ENCODE measurements at regions not wholly inside any gene's neighbourhood (a gene's known extent, or its start where the extent isn't known, plus 50 kb on each side); places are given as distances from the start of the nearest gene placed in this dataset.

DNA sequence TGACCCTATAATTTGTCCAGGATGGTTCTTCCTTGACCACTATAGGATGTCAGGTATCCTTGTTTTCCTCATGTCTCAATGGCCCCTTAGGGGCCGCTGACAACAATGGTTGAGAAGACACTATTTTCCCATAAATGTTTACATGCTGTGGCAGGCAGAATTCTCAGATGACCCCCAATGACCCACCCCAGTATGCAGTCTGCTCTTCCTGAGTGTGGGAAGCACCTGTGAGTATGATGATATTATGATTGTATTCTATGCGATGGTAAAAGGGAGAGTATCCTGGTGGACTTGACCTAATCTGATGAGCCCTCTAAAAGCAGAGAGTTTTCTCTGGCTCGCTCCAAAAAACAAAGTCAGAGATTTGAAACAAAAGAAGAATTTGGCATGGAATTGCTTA, 123.1 kb upstream of the DLX2 start:
- H3K4me3 ChIP-seq (ENCODE audit: low read length), result no peak overlapping the region
- H3K4me1 ChIP-seq (ENCODE audit: control insufficient read depth, insufficient read depth, low read length), result peaks cover 58% of the 10 kb centered on the region
- no peaks in the 10 kb centered on the region for H3K36me3 ChIP-seq (ENCODE audit: control insufficient read depth, insufficient read depth, low read length)
- no peaks in the 10 kb centered on the region for H3K9me3 ChIP-seq (ENCODE audit: control insufficient read depth, low read length)
- H3K27me3 ChIP-seq (ENCODE audit: control insufficient read depth, insufficient read depth, low read length), result no peaks in the 10 kb centered on the region
- H3K9ac ChIP-seq (ENCODE audit: low read length), result no peak overlapping the region

DNA sequence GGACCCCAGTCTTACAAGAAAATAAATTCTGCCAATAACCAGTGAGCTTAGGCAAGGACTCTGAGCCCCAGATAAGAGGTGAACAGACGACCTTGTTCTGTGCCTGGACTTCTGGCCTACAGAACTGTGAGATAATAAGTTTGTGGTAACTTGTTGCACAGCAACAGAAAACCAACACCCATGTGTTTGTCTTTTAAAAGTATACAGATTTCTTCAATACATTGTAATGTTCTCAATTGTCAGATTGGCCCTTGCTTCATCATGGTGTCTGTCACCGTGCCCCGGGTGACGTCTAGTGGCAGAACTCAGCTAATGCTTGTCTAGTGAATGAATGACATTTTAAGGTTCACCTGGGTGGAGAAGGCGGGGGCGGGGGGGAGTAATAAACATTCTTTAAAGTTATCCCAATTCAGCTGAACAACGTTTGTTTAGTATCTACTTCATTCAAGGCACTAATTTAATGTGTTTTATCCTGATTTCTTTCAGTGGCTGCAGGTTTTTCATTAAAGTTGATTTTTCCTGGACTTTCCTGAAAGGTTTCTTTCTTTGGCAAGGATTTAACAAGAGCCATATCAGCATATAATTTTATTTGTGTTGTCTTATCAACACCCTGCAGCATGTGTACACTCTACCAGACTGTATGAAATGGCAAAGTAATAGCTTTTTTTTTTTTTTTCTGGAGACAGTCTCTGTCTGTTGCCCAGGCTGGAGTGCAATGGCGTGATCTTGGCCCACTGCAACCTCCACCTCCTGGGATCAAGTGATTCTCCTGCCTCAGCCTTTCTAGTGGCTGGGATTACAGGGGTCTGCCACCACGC, 123.8 kb upstream of the DLX2 start:
- peaks cover 65% of the 10 kb centered on the region for H3K4me1 ChIP-seq (ENCODE audit: control insufficient read depth, insufficient read depth, low read length)
- H3K27me3 ChIP-seq (ENCODE audit: control insufficient read depth, insufficient read depth, low read length), result no peaks in the 10 kb centered on the region
- H3K4me3 ChIP-seq (ENCODE audit: low read length), result no peak overlapping the region
- H3K9me3 ChIP-seq (ENCODE audit: control insufficient read depth, low read length), result no peaks in the 10 kb centered on the region
- H3K9ac ChIP-seq (ENCODE audit: low read length), result peak overlapping the region; percentile 4
- H3K36me3 ChIP-seq (ENCODE audit: control insufficient read depth, insufficient read depth, low read length), result no peaks in the 10 kb centered on the region

DNA sequence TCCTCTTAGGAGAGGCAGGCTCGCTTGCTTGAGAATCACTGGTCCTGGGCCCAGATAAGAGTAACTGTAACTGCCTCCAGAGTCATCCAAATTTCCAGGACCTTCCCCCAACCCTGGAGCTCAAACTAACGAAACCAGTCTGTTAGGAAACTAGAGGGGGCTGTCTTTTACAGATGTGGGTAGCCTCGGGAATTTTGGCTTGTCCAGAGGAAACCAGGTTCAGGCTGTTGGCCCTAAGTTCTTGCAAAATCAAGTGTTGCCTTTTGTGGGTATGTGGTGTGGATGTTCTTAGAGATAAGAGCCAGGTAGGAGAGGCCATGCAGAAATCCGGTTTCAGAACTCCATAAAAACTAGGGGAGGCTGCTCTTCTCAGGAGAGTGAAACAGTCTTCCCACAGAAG, 125.0 kb upstream of the DLX2 start:
- Histone ChIP-seq H3K36me3 (ENCODE audit: control insufficient read depth, insufficient read depth, low read length) (no peaks in the 10 kb centered on the region), H3K4me1 (ENCODE audit: control insufficient read depth, insufficient read depth, low read length) (peaks cover 78% of the 10 kb centered on the region), H3K9ac (ENCODE audit: low read length) (no peak overlapping the region), H3K4me3 (ENCODE audit: low read length) (no peak overlapping the region), H3K9me3 (ENCODE audit: control insufficient read depth, low read length) (no peaks in the 10 kb centered on the region), H3K27me3 (ENCODE audit: control insufficient read depth, insufficient read depth, low read length) (no peaks in the 10 kb centered on the region)

DNA sequence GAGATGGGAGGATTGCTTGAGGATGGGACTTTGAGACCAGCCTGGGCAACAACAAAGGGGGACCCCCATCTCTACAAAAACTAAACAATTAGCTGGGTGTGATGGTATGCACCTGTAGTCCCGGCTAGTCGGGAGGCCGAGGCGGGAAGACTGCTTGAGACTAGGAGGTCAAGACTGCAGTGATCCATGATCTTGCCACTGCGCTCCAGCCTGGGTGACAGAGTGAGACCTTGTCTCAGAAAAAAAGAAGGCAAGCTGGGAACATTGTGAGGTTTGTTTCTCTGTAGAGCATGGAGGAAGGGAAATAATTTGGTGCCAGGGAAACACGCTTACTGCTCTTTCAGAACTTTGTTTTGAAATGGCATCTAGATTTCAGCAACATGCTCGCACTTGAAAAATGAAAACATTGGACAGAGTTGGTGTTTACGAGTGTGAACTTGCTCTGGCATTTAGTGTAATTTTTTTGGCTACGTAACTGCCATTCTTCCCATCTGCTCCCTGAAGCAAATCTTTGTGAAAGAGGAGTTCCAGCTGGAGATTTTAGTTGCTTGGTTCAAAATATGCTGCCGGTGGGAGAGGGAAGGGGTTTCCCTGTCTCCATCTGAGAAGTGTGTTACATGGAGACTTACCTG, 125.6 kb upstream of the DLX2 start:
- no peak overlapping the region for H3K9ac ChIP-seq (ENCODE audit: low read length)
- H3K9me3 ChIP-seq (ENCODE audit: control insufficient read depth, low read length), result no peaks in the 10 kb centered on the region
- no peaks in the 10 kb centered on the region for H3K36me3 ChIP-seq (ENCODE audit: control insufficient read depth, insufficient read depth, low read length)
- H3K4me3 ChIP-seq (ENCODE audit: low read length), result no peak overlapping the region
- peaks cover 83% of the 10 kb centered on the region for H3K4me1 ChIP-seq (ENCODE audit: control insufficient read depth, insufficient read depth, low read length)
- no peaks in the 10 kb centered on the region for H3K27me3 ChIP-seq (ENCODE audit: control insufficient read depth, insufficient read depth, low read length)

- Histone ChIP-seq H3K4me1 (ENCODE audit: control insufficient read depth, insufficient read depth, low read length) (peaks cover 86% of the 10 kb centered on the region), H3K27me3 (ENCODE audit: control insufficient read depth, insufficient read depth, low read length) (peaks cover under 1% of the 10 kb centered on the region), H3K36me3 (ENCODE audit: control insufficient read depth, insufficient read depth, low read length) (no peaks in the 10 kb centered on the region), H3K4me3 (ENCODE audit: low read length) (no peak overlapping the region), H3K9me3 (ENCODE audit: control insufficient read depth, low read length) (no peaks in the 10 kb centered on the region), H3K9ac (ENCODE audit: low read length) (no peak overlapping the region)
Observed at GRCh38 chr2:172229125-172229524, 126.4 kb upstream of the DLX2 start.

GRCh38 chr2:172230332-172230888, 127.7 kb upstream of the DLX2 start:
- no peak overlapping the region for H3K9ac ChIP-seq (ENCODE audit: low read length)
- H3K9me3 ChIP-seq (ENCODE audit: control insufficient read depth, low read length), result no peaks in the 10 kb centered on the region
- H3K4me1 ChIP-seq (ENCODE audit: control insufficient read depth, insufficient read depth, low read length), result peaks cover 91% of the 10 kb centered on the region
- peaks cover 14% of the 10 kb centered on the region for H3K27me3 ChIP-seq (ENCODE audit: control insufficient read depth, insufficient read depth, low read length)
- H3K36me3 ChIP-seq (ENCODE audit: control insufficient read depth, insufficient read depth, low read length), result no peaks in the 10 kb centered on the region
- H3K4me3 ChIP-seq (ENCODE audit: low read length), result no peak overlapping the region

GRCh38 chr2:172230889-172231401, 128.2 kb upstream of the DLX2 start:
- Histone ChIP-seq H3K9me3 (ENCODE audit: control insufficient read depth, low read length) (no peaks in the 10 kb centered on the region), H3K9ac (ENCODE audit: low read length) (no peak overlapping the region), H3K4me1 (ENCODE audit: control insufficient read depth, insufficient read depth, low read length) (peaks cover 89% of the 10 kb centered on the region), H3K36me3 (ENCODE audit: control insufficient read depth, insufficient read depth, low read length) (no peaks in the 10 kb centered on the region), H3K4me3 (ENCODE audit: low read length) (no peak overlapping the region), H3K27me3 (ENCODE audit: control insufficient read depth, insufficient read depth, low read length) (peaks cover 15% of the 10 kb centered on the region)

DNA sequence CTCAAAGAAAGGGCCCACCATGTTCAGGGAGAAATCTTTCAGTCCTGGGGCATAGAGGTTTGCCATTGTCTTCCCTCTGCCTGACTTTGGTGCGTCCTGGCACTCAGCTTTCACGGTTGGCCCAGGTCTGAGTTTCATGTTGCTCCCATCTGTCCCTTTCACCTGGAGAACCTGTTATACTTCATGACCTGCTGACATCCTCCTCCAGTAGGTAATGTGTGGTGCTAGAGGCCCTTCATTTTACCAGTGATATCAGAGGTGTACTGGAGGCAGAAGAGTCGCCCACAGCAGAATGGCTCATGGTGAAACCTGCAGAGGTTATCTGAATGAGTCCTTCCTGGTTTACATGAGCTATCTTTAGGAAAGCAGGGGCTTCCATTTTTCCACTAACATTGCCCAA, 128.8 kb upstream of the DLX2 start:
- Histone ChIP-seq H3K4me3 (ENCODE audit: low read length) (no peak overlapping the region), H3K36me3 (ENCODE audit: control insufficient read depth, insufficient read depth, low read length) (no peaks in the 10 kb centered on the region), H3K4me1 (ENCODE audit: control insufficient read depth, insufficient read depth, low read length) (peaks cover 84% of the 10 kb centered on the region), H3K27me3 (ENCODE audit: control insufficient read depth, insufficient read depth, low read length) (peaks cover 15% of the 10 kb centered on the region), H3K9ac (ENCODE audit: low read length) (no peak overlapping the region), H3K9me3 (ENCODE audit: control insufficient read depth, low read length) (no peaks in the 10 kb centered on the region)

- peak overlapping the region; percentile 12 for H3K9ac ChIP-seq (ENCODE audit: low read length)
- no peaks in the 10 kb centered on the region for H3K36me3 ChIP-seq (ENCODE audit: control insufficient read depth, insufficient read depth, low read length)
- H3K9me3 ChIP-seq (ENCODE audit: control insufficient read depth, low read length), result no peaks in the 10 kb centered on the region
- H3K27me3 ChIP-seq (ENCODE audit: control insufficient read depth, insufficient read depth, low read length), result peaks cover 15% of the 10 kb centered on the region
- no peak overlapping the region for H3K4me3 ChIP-seq (ENCODE audit: low read length)
- H3K4me1 ChIP-seq (ENCODE audit: control insufficient read depth, insufficient read depth, low read length), result peaks cover 71% of the 10 kb centered on the region
Observed at GRCh38 chr2:172232708-172233396, 130.2 kb upstream of the DLX2 start.

DNA sequence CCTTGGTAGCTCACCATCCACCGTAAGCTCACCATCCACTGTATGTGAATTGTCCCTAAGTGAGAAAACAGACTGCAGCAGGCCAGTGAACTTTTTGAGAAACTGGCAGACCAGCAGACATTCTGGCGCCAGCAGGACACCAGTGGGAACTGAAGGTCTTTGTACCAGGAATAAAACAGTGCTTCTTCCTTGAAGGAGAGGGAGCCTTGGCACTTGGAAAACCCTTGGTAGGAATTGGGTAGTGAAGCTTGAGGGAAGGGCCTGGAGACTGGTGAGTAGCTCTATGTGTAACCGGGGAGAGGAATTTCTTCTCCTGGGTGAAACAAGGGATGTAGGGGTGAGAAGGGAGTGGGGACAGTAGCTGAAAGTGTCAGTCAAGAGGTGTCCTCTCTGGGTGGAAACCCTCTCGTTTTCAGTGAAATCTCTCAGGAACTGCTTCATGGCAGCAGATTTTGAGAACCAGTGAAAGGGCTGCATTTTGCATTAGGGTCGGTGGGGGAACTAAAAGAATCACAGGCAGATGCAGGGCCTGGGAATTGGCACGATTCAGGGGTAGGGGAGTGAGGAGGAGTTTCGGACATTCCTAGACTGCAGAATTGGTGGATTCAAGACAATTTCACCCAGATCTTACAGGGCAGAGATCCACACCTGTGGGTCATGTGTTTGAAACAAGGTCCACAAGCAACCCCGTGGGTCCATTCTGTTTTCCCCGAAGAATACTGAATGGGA, 131.5 kb upstream of the DLX2 start:
- peaks cover 15% of the 10 kb centered on the region for H3K27me3 ChIP-seq (ENCODE audit: control insufficient read depth, insufficient read depth, low read length)
- no peaks in the 10 kb centered on the region for H3K36me3 ChIP-seq (ENCODE audit: control insufficient read depth, insufficient read depth, low read length)
- H3K9ac ChIP-seq (ENCODE audit: low read length), result no peak overlapping the region
- peaks cover 58% of the 10 kb centered on the region for H3K4me1 ChIP-seq (ENCODE audit: control insufficient read depth, insufficient read depth, low read length)
- H3K4me3 ChIP-seq (ENCODE audit: low read length), result no peak overlapping the region
- H3K9me3 ChIP-seq (ENCODE audit: control insufficient read depth, low read length), result no peaks in the 10 kb centered on the region
